ENCODE measurements at regions not wholly inside any gene's neighbourhood (a gene's known extent, or its start where the extent isn't known, plus 50 kb on each side); places are given as distances from the start of the nearest gene placed in this dataset.

- DNase-seq, result no peak
Observed at GRCh38 chr3:73926360-73927202, 301.8 kb upstream of the PDZRN3 start.

- DNase-seq, result no peak
Observed at GRCh38 chr3:73925011-73925410, 300.3 kb upstream of the PDZRN3 start.

- no peak for DNase-seq
Observed at GRCh38 chr3:73924048-73924447, 299.3 kb upstream of the PDZRN3 start.

GRCh38 chr3:73917643-73918042 is 292.9 kb upstream of the PDZRN3 start:
- no peak for DNase-seq

GRCh38 chr3:73915886-73916285 is 291.1 kb upstream of the PDZRN3 start:
- no peak for DNase-seq

GRCh38 chr3:73908218-73908617 is 283.5 kb upstream of the PDZRN3 start:
- no peak for DNase-seq

GRCh38 chr3:73901686-73902085 is 276.9 kb upstream of the PDZRN3 start:
- DNase-seq, result no peak

GRCh38 chr3:73894474-73895213 is 269.9 kb upstream of the PDZRN3 start:
- no peak for DNase-seq

GRCh38 chr3:73893089-73893488 is 268.3 kb upstream of the PDZRN3 start:
- DNase-seq, result no peak

GRCh38 chr3:73885862-73886261 is 261.1 kb upstream of the PDZRN3 start:
- no peak for DNase-seq

- DNase-seq, result no peak
Observed at GRCh38 chr3:73884361-73884760, 259.6 kb upstream of the PDZRN3 start.

GRCh38 chr3:73883497-73883896 is 258.8 kb upstream of the PDZRN3 start:
- no peak for DNase-seq

GRCh38 chr3:73874606-73875369 is 250.0 kb upstream of the PDZRN3 start:
- no peak for DNase-seq

- no peak for DNase-seq
Observed at GRCh38 chr3:73874161-73874560, 249.4 kb upstream of the PDZRN3 start.

- DNase-seq, result no peak
Observed at GRCh38 chr3:73868688-73869315, 244.1 kb upstream of the PDZRN3 start.

GRCh38 chr3:73867524-73867923 is 242.8 kb upstream of the PDZRN3 start:
- DNase-seq, result no peak

- no peak for DNase-seq
Observed at GRCh38 chr3:73866846-73867245, 242.1 kb upstream of the PDZRN3 start.

GRCh38 chr3:73863546-73864079 is 238.9 kb upstream of the PDZRN3 start:
- no peak for DNase-seq

- DNase-seq, result no peak
Observed at GRCh38 chr3:73855813-73856212, 231.1 kb upstream of the PDZRN3 start.

GRCh38 chr3:73848173-73848906 is 223.6 kb upstream of the PDZRN3 start:
- DNase-seq, result no peak

- no peak for DNase-seq
Observed at GRCh38 chr3:73846951-73847350, 222.2 kb upstream of the PDZRN3 start.

GRCh38 chr3:73839032-73839431 is 214.3 kb upstream of the PDZRN3 start:
- DNase-seq, result no peak
